ENCODE measurements at regions not wholly inside any gene's neighbourhood (a gene's known extent, or its start where the extent isn't known, plus 50 kb on each side); places are given as distances from the start of the nearest gene placed in this dataset.

GRCh38 chr10:78456649-78457400 lies 423.2 kb downstream of the RPS24 start:
- TF ChIP-seq CTCF (IDR thresholded peaks at IDR 0.05) (no peak), POLR2AphosphoS5 (IDR thresholded peaks at IDR 0.05) (no peak), POLR2A (IDR thresholded peaks at IDR 0.05) (no peak)
